IgD-negative memory B cell (primary cell): ENCODE measurements at regions not wholly inside any gene's neighbourhood (a gene's known extent, or its start where the extent isn't known, plus 50 kb on each side); places are given as distances from the start of the nearest gene placed in this dataset.
"Not testable (repeated sequence)": the region's sequence is repeated elsewhere in the genome, so short reads cannot be mapped to it uniquely, and the experiment has no call there.

ENCODE experiments used
- H3K27ac Mint-ChIP-seq, 3 donors: one replicate each; pipeline ENCODE4 v1.8.0; 2020 to 2022; ENCODE audit warnings: mild to moderate bottlenecking in 3 of 3, mixed read lengths in 3 of 3, moderate library complexity in 1 of 3
- H3K27me3 Mint-ChIP-seq: one replicate; pipeline ENCODE4 v1.8.0; 2021; ENCODE audit warnings: mixed read lengths
- H3K36me3 Mint-ChIP-seq: one replicate; pipeline ENCODE4 v1.8.0; 2020; ENCODE audit warnings: mild to moderate bottlenecking, mixed read lengths
- H3K4me1 Mint-ChIP-seq, 3 donors: one replicate each; pipeline ENCODE4 v1.8.0; 2020 to 2022; ENCODE audit warnings: mixed read lengths in 3 of 3, mild to moderate bottlenecking in 1 of 3
- H3K4me3 Mint-ChIP-seq, 4 donors: one replicate each; pipeline ENCODE4 v1.8.0; 2020 to 2022; ENCODE audit warnings: mild to moderate bottlenecking in 4 of 4, mixed read lengths in 4 of 4, moderate library complexity in 3 of 4
- H3K9me3 Mint-ChIP-seq, 3 donors: one replicate each; pipeline ENCODE4 v1.8.0; 2020 to 2021; ENCODE audit warnings: mixed read lengths in 3 of 3, mild to moderate bottlenecking in 1 of 3

DNA sequence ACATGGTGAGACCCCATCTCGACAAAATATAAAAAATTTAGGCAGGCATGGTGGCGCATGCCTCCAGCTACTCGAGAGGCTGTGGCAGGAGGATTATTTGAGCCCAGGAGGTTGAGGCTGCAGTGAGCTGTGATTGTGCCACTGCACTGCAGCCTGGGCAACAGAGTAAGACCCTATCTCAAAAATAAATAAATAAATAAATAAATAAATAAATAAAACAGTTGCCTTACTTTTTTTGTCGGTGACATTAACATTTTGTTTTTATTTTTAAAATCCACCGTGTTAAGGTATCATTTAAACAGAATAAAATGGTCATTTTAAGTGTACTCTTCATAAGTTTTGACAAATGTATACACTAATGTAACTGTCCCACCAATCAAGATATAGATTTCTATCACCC, 57.0 kb downstream of the RASL11A start:
- peaks cover 4 to 8% (median 4%) of the 10 kb centered on the region in 3 donors for H3K4me1 Mint-ChIP-seq
- H3K36me3 Mint-ChIP-seq: no peaks in the 10 kb centered on the region
- no peak overlapping the region for H3K27ac Mint-ChIP-seq
- no peaks in the 10 kb centered on the region for H3K27me3 Mint-ChIP-seq
- H3K9me3 Mint-ChIP-seq: no peaks in the 10 kb centered on the region
- H3K4me3 Mint-ChIP-seq: no peak overlapping the region

DNA sequence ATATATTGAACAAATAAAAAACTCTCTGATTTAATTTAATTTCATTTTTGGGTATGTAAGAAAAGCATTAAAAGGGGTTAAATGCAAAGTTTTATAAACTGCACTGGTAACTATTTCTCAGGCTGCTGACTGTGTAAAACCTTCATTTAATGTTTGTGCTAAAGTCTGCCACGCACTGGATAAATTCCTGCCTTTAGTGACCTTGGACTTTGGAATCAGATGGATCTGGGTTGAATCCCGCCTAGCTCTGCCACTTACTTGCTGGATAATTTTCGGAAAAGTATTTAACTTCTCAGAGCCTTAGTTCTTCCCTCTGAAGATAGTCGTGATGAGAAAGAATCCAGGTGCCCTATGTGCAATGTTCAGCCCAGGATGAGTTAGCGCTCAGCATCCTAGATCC, 58.6 kb downstream of the RASL11A start:
- no peaks in the 10 kb centered on the region for H3K36me3 Mint-ChIP-seq
- peaks cover 1% of the 10 kb centered on the region for H3K27me3 Mint-ChIP-seq
- H3K4me3 Mint-ChIP-seq: no peak overlapping the region
- no peak overlapping the region for H3K27ac Mint-ChIP-seq
- no peaks in the 10 kb centered on the region for H3K9me3 Mint-ChIP-seq
- peaks cover 4 to 8% (median 4%) of the 10 kb centered on the region in 3 donors for H3K4me1 Mint-ChIP-seq

DNA sequence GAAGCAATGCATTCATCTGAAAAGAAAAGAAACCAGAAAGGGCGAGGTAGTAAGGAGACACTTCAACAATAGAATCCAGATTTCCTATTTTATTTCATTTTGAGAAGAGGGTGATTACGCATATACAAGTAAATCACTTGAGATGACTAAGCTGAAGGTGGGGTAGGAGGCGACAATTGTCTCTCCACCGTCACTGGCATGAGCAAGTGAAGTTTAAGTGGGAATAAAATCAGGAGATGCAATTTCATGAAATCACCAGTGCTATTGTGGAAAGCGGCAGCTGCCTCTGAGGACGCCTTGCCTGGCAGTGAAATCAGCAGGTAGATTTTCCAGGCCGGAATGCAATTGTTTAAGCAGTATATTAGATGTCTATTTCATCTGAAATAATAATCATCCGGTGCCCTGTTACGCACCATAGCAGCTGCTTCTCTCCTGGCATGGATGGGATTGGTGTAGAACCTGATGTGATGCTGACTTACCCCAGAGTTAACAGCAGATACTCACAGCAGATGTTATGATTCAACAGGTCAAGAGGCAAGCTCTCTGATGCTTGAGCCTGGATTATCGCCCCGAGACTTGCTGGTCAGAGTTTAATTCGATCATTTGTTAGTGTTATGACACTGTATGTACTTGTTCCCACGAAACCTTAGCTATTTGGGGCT, 64.3 kb downstream of the RASL11A start:
- H3K27me3 Mint-ChIP-seq: peaks cover 1% of the 10 kb centered on the region
- peak overlapping the region in 1 of 4 donors; percentile 60 for H3K4me3 Mint-ChIP-seq
- no peaks in the 10 kb centered on the region for H3K9me3 Mint-ChIP-seq
- no peaks in the 10 kb centered on the region for H3K36me3 Mint-ChIP-seq
- H3K27ac Mint-ChIP-seq: no peak overlapping the region
- peaks cover 0 to 7% (median 6%) of the 10 kb centered on the region in 3 donors for H3K4me1 Mint-ChIP-seq

DNA sequence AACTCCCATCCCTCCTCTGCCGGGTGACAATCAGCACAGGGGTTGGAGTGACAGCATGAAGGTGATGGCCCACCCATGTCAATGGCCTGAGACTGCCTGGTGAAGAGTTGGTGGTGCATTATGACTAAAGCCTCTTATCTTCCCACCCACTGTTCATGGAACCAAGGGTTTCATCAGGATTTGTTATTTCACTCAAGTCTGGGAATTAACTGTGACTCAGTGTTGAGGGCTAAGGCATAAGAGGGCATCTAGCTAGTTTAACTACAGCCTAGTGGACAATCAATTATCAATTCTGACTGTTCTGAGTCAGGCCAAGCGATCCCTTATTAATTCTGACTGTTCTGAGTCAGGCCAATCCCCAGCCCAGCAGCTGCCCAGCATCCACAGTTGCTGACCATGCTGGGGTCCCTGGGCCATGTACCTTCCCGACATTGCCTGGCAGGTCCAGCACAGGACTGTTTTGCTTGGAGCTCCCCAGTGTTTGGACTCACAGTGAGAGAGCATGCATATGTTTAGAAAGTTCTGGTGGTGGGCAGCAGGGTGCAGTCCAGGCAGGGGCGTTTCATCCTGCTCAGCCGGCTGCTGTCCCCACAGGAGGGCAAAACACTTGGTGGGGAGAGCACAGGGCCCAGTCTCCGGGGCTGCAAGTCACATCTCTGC, 65.5 kb downstream of the RASL11A start:
- Mint-ChIP-seq H3K27me3 (peaks cover 1% of the 10 kb centered on the region), H3K36me3 (no peaks in the 10 kb centered on the region), H3K4me3 (no peak overlapping the region), H3K9me3 (no peaks in the 10 kb centered on the region), H3K27ac (no peak overlapping the region), H3K4me1 (peaks cover 0 to 7% (median 6%) of the 10 kb centered on the region in 3 donors)

DNA sequence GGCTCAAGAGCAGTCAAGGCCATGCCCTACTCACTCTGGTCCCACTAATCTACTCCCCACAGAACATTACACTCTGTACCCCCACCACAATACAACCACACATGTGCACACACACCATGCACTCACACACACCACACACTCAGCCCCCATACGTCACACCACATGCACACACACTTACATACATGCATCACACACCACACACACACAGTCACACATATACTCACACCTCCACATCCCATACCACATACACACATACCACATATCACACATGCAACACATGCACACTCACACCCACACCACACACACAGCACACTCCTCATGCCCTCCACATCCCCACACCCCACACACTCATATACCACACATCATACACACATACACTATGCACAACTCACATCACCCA, 67.6 kb downstream of the RASL11A start:
- Mint-ChIP-seq H3K27ac (peak overlapping the region in 1 of 3 donors; percentile 1), H3K36me3 (no peaks in the 10 kb centered on the region), H3K4me3 (peak overlapping the region in 1 of 4 donors; percentile 10), H3K9me3 (no peaks in the 10 kb centered on the region), H3K4me1 (peaks cover 0 to 9% (median 7%) of the 10 kb centered on the region in 3 donors), H3K27me3 (no peaks in the 10 kb centered on the region)

DNA sequence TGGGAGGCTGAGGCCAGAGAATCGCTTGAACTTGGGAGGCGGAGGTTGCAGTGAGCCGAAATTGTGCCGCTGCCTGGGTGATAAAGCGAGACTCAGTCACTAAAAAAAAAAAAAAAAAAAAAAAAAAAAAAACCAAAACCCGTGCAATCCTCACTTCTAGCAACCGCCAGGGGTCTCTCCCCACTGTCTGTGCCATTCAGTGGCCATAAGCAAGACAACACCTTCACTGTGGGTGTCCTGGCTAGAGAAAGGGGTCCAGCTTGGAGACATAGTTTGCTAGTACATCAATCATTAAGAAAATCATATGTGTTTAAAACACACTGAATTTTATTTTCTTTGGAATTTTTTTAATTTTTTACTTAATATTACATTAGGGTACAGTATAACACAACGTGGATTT, 68.2 kb downstream of the RASL11A start:
- Mint-ChIP-seq H3K36me3 (no peaks in the 10 kb centered on the region), H3K27ac (no peak overlapping the region), H3K9me3 (no peaks in the 10 kb centered on the region), H3K4me3 (no peak overlapping the region), H3K27me3 (no peaks in the 10 kb centered on the region), H3K4me1 (peaks cover 0 to 9% (median 7%) of the 10 kb centered on the region in 3 donors)

DNA sequence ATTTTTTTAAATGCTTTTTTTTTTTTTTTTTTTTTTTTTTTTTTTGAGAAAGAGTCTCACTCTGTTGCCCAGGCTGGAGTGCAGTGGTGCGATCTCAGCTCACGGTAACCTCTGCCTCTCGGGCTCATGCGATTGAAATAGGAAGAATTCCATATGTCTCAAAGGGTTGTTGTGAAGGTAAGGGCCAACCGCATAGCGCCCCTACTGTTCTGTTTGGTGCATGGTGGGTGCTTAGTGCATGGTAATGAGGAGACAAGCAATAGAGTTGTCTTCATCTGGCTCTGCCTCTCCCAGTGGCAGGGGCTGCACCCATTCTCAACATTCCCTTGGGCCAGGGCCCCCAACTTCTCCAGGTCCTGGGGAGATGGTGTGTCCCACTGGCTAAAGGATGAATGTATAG, 68.7 kb downstream of the RASL11A start:
- no peaks in the 10 kb centered on the region for H3K27me3 Mint-ChIP-seq
- peaks cover 0 to 9% (median 7%) of the 10 kb centered on the region in 3 donors for H3K4me1 Mint-ChIP-seq
- H3K9me3 Mint-ChIP-seq: no peaks in the 10 kb centered on the region
- no peak overlapping the region for H3K27ac Mint-ChIP-seq
- H3K36me3 Mint-ChIP-seq: no peaks in the 10 kb centered on the region
- no peak overlapping the region for H3K4me3 Mint-ChIP-seq

DNA sequence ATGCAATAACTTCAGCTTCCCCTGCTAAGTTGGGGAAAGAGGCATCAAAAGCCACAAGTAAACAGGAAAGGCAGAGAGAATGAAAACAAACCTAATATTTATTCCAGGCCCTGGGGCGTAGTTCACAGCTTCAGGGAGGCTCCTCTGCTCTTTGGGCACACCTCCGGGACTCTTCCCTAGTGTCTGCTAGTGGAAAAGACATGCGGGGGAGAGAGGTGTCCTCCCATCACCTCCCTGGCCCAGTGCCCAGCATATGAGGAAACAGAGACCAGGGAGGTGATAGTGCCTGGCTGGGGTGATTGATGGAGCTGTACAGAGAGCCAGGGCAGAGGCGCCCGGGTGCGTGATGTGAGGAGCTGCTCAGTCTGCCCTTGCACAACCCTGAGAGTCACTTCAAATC, 71.0 kb downstream of the RASL11A start:
- Mint-ChIP-seq H3K36me3 (no peaks in the 10 kb centered on the region), H3K4me3 (no peak overlapping the region), H3K27me3 (peaks cover 3% of the 10 kb centered on the region), H3K27ac (no peak overlapping the region), H3K9me3 (no peaks in the 10 kb centered on the region), H3K4me1 (peaks cover 0 to 9% (median 7%) of the 10 kb centered on the region in 3 donors)

DNA sequence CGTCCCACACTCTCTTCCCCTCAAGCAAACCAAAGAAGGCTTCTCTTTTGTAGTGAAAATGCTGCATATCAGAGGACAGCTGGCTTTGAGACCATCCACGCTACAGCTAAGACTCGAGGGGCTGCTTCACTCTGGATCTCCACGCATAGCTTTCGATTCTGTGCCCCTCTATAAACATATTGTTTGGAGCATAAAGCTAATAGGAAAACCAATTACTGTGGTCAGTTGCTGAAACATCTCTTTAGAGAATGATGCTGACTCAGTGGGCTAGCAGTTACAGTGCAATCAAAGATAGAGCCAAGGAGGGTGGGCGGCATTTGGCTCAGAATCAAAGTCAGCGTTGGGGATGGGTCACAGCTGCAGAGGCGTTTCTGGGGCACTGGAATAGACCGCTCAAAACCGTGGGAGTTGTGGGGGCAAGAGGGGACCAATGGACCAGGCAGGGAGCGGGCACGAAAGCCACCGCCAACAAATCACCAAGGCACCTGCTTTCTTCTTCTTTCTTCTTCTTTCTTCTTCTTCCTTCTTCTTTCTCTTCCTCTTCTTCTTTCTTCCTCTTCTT, 76.7 kb downstream of the RASL11A start:
- Mint-ChIP-seq H3K9me3 (no peaks in the 10 kb centered on the region), H3K27ac (peak overlapping the region in 1 of 3 donors; percentile 84), H3K27me3 (peaks cover 3% of the 10 kb centered on the region), H3K4me3 (peak overlapping the region in 3 of 4 donors; percentile 39 to 91 (median 44)), H3K4me1 (peaks cover 15 to 20% (median 16%) of the 10 kb centered on the region in 3 donors), H3K36me3 (no peaks in the 10 kb centered on the region)

DNA sequence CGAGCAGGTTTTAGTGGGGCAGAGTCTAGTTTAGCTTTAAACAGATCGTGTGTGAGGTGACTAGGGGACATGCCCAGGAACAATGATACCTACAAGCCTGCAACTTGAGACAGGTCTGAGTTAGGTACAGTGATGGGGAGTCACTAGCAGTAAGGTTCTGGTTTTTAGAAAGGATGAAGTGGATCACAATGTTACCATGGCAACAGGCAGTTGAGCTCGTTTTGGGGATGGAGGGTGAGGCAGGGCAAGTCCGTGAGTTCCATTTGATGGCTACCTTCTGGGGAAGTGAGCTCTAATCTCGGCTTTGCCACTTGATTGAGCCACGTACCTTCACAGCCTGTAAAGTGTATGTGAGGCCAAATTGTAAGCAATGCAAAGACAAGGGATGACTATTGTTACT, 76.0 kb upstream of the GTF3A start:
- H3K4me3 Mint-ChIP-seq: peak overlapping the region in 1 of 4 donors; percentile 23
- H3K36me3 Mint-ChIP-seq: no peaks in the 10 kb centered on the region
- no peaks in the 10 kb centered on the region for H3K9me3 Mint-ChIP-seq
- peaks cover 21 to 30% (median 25%) of the 10 kb centered on the region in 3 donors for H3K4me1 Mint-ChIP-seq
- peaks cover 3% of the 10 kb centered on the region for H3K27me3 Mint-ChIP-seq
- peak overlapping the region in 1 of 3 donors; percentile 84 for H3K27ac Mint-ChIP-seq

DNA sequence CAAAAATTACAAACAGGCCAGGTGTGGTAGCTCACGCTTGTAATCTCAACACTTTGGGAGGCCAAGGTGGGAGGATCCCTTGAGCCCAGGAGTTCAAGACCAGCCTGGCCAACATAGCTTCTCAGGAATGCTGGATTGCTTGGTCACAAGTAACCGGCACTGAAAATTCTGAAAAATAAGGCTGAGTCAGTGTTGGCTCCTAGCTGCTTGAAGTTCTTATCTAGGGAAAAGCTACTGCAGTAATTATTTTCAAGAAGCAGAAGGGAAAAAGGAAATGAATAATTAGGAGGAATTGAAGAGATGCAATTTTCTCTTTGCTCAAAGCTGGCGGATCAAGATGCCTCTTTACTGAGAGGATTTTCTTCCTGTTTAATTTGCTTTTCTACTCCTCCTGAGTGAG, 75.0 kb upstream of the GTF3A start:
- Mint-ChIP-seq H3K27ac (no peak overlapping the region), H3K27me3 (peaks cover 3% of the 10 kb centered on the region), H3K36me3 (no peaks in the 10 kb centered on the region), H3K9me3 (no peaks in the 10 kb centered on the region), H3K4me1 (peaks cover 27 to 34% (median 32%) of the 10 kb centered on the region in 3 donors), H3K4me3 (no peak overlapping the region)

DNA sequence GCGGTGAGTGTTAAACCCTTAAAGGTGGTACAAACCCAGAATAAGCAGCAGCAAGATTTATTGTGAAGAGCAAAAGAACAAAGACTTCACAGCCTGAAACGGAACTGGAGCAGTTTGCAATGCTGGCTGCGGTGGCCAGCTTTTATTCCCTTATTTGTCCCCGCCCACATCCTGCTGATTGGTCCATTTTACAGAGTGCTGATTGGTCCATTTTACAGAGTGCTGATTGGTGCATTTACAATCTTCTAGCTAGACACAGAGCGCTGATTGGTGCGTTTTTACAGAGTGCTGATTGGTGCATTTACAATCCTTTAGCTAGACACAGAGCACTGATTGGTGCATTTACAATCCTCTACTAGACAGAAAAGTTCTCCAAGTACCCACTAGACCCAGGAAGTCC, 73.6 kb upstream of the GTF3A start:
- peak overlapping the region in 2 of 4 donors; percentile 48 to 49 for H3K4me3 Mint-ChIP-seq
- H3K4me1 Mint-ChIP-seq: peaks cover 29 to 34% (median 32%) of the 10 kb centered on the region in 3 donors
- not testable (repeated sequence) for H3K9me3 Mint-ChIP-seq, H3K27ac Mint-ChIP-seq, H3K27me3 Mint-ChIP-seq, H3K36me3 Mint-ChIP-seq

DNA sequence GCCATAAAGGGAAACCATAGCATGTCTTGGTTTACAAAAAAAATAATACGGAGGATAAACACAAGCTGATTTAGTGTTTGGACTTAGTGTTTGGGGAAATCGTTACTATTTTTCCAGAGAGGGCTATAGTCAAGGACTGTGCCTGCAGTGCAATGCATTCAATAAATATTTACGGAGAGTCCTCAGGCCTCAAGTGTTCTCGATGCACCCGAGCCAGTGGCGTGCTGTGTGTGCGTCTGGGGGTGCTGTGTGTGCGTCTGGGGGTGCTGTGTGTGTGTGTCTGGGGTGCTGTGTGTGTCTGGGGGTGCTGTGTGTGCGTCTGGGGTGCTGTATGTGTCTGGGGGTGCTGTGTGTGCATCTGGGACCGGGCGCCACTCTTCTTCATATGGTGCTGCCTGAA, 71.7 kb upstream of the GTF3A start:
- Mint-ChIP-seq H3K27me3 (no peaks in the 10 kb centered on the region), H3K36me3 (no peaks in the 10 kb centered on the region), H3K4me3 (peak overlapping the region; percentile 42 to 90 (median 82)), H3K27ac (peak overlapping the region in 2 of 3 donors; percentile 89 to 95), H3K4me1 (peaks cover 22 to 27% (median 25%) of the 10 kb centered on the region in 3 donors), H3K9me3 (no peaks in the 10 kb centered on the region)

DNA sequence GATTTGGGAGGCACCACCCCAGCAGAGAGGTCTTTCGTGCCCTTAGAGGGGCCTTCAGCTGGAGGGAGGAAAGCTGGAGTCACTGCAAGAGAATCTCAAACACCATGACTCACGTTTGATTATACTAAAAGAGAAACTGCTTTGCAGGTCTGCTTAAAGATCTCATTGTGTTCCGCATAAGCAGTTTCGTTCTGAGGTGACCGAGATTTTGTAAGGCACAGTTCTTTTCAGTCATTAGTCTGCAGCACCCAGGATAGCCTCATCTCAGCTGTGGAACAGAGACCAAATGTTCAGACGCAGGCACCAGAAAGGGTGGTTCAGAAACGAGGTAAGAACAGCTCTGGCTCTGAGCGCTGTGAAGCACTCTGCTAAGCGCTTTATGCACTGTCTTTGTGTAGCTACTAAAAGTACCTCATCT, 71.2 kb upstream of the GTF3A start:
- H3K36me3 Mint-ChIP-seq: no peaks in the 10 kb centered on the region
- H3K27me3 Mint-ChIP-seq: no peaks in the 10 kb centered on the region
- H3K27ac Mint-ChIP-seq: peak overlapping the region in 2 of 3 donors; percentile 89 to 95
- peak overlapping the region; percentile 42 to 90 (median 82) for H3K4me3 Mint-ChIP-seq
- no peaks in the 10 kb centered on the region for H3K9me3 Mint-ChIP-seq
- peaks cover 17 to 22% (median 21%) of the 10 kb centered on the region in 3 donors for H3K4me1 Mint-ChIP-seq

DNA sequence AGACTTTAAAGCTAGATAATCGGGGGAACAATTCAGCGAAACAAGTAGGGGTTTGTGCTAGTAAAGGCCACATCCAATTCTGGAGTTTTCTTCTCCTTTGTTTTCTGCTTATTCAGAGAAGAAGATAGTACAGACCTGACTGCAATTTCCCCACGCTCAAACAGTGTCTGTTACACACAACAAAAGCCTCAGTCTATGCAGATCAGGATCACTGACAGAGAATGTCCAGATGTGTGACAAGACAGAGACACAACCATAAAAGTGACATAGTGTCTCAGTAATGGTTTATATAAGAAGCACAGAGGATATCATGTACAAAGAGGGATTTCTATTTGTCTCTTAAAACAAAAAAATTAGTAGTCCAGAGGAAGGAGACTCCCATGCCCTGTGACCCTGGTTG, 70.7 kb upstream of the GTF3A start:
- no peaks in the 10 kb centered on the region for H3K36me3 Mint-ChIP-seq
- peak overlapping the region in 2 of 3 donors; percentile 88 to 89 for H3K27ac Mint-ChIP-seq
- H3K9me3 Mint-ChIP-seq: no peaks in the 10 kb centered on the region
- peak overlapping the region in 3 of 4 donors; percentile 42 to 90 (median 74) for H3K4me3 Mint-ChIP-seq
- no peaks in the 10 kb centered on the region for H3K27me3 Mint-ChIP-seq
- H3K4me1 Mint-ChIP-seq: peaks cover 14 to 18% (median 17%) of the 10 kb centered on the region in 3 donors
